Endothelial cell of umbilical vein (primary cell): ENCODE measurements at regions not wholly inside any gene's neighbourhood (a gene's known extent, or its start where the extent isn't known, plus 50 kb on each side); places are given as distances from the start of the nearest gene placed in this dataset.

Experiments
- BruUV-seq: library from RNA; stranded (reverse); fragments of 400-500 nt; replicated peaks from 2 replicates; lab custom pipeline; 2021; lab: Mats Ljungman, UMichigan
- CTCF ChIA-PET: fragments of 300-600, 350-600 bp; sonication (Branson Sonifier 250); formaldehyde crosslinking; loops from one replicate; lab custom pipeline; 2021; ENCODE audit warnings: antibody characterized with exemption, inconsistent platforms; lab: Charles Lee
- POLR2A ChIA-PET: fragments of 300-600, 350-600 bp; sonication (Branson Sonifier 250); formaldehyde crosslinking; loops from one replicate; lab custom pipeline; 2021; ENCODE audit warnings: antibody characterized with exemption, inconsistent platforms; lab: Charles Lee
- DNase-seq: peaks from one replicate; pipeline ENCODE4 v3.0.0-alpha.2; 2011; ENCODE audit warnings: low read depth, low spot score
- FAIRE-seq: peaks from 2 replicates; lab custom pipeline; 2011; peaks lifted over from hg19 to GRCh38; lab: Jason Lieb, UNC
- H2AFZ ChIP-seq: 2 replicates; pipeline ENCODE4 v1.6.0; 2012; ENCODE audit warnings: low read depth, low read length, control low read depth, inconsistent platforms
- H3K27ac ChIP-seq: 2 replicates; pipeline ENCODE4 v1.5.1; 2011; ENCODE audit warnings: low read depth, mild to moderate bottlenecking, control low read depth, low read length, moderate library complexity; ENCODE audit not compliant: insufficient read depth
- H3K27me3 ChIP-seq, 2 experiments: 2 replicates each; pipeline versions ENCODE4 v1.6.0 to v1.6.1; 2011; ENCODE audit warnings: low read length in 2 of 2, mixed read lengths in 1 of 2; ENCODE audit not compliant: control insufficient read depth in 2 of 2, insufficient read depth in 2 of 2
- H3K36me3 ChIP-seq, 2 experiments: 2 replicates in 1 of 2; 3 replicates in 1 of 2; pipeline ENCODE4 v1.5.1; 2011; ENCODE audit warnings: low read length in 2 of 2, mild to moderate bottlenecking in 1 of 2, moderate library complexity in 1 of 2; ENCODE audit not compliant: control insufficient read depth in 2 of 2, insufficient read depth in 2 of 2; ENCODE audit errors: extremely low read depth in 1 of 2
- H3K4me1 ChIP-seq: 3 replicates; pipeline ENCODE4 v1.5.1; 2011; ENCODE audit warnings: mild to moderate bottlenecking, low read length; ENCODE audit not compliant: control insufficient read depth, insufficient read depth; ENCODE audit errors: extremely low read depth
- H3K4me2 ChIP-seq: 2 replicates; pipeline ENCODE4 v1.6.1; 2011; ENCODE audit warnings: low read length, control low read depth, mixed read lengths; ENCODE audit not compliant: insufficient read depth
- H3K4me3 ChIP-seq, 3 experiments: fragments of 200-600 bp in 1 of 3; sonication (generic), shearing (Covaris generic) in 1 of 3; replicated peaks in 1 of 3; 2 replicates each; pipeline ENCODE4 v1.5.1; 2011 to 2016; ENCODE audit warnings: control low read depth in 3 of 3, low read length in 3 of 3, mild to moderate bottlenecking in 2 of 3, inconsistent platforms in 1 of 3, low read depth in 1 of 3, moderate library complexity in 1 of 3; ENCODE audit not compliant: insufficient read depth in 1 of 3
- H3K79me2 ChIP-seq: 2 replicates; pipeline ENCODE4 v1.6.0; 2012; ENCODE audit warnings: low read length, inconsistent platforms; ENCODE audit not compliant: control insufficient read depth, insufficient read depth
- H3K9ac ChIP-seq: replicated peaks from 2 replicates; pipeline ENCODE3; 2011; ENCODE audit warnings: low read length, control low read depth; ENCODE audit not compliant: insufficient read depth; ENCODE audit errors: extremely low read depth
- H3K9me1 ChIP-seq: replicated peaks from 3 replicates; pipeline ENCODE4 v1.6.0; 2011; ENCODE audit warnings: mild to moderate bottlenecking, low read length; ENCODE audit not compliant: control insufficient read depth, insufficient read depth; ENCODE audit errors: extremely low read depth
- H3K9me3 ChIP-seq: replicated peaks from 2 replicates; pipeline ENCODE4 v1.5.1; 2012; ENCODE audit warnings: low read length, inconsistent platforms; ENCODE audit not compliant: control insufficient read depth, insufficient read depth
- H4K20me1 ChIP-seq: replicated peaks from 2 replicates; pipeline ENCODE3; 2011; ENCODE audit warnings: mild to moderate bottlenecking, low read length; ENCODE audit not compliant: control insufficient read depth, insufficient read depth; ENCODE audit errors: extremely low read depth
- FOS ChIP-seq: IDR thresholded peaks from 2 replicates; pipeline ENCODE4 v1.6.1; 2011; ENCODE audit warnings: mild to moderate bottlenecking, low read length, moderate library complexity, borderline replicate concordance; ENCODE audit not compliant: insufficient read depth
- GATA2 ChIP-seq: IDR thresholded peaks from 2 replicates; pipeline ENCODE4 v1.7.0; 2011; ENCODE audit warnings: low read depth, mild to moderate bottlenecking, moderate library complexity, mixed read lengths, low read length; ENCODE audit not compliant: insufficient read length, insufficient read depth
- JUN ChIP-seq: IDR thresholded peaks from 2 replicates; pipeline ENCODE4 v1.6.1; 2011; ENCODE audit warnings: borderline replicate concordance, low read depth; ENCODE audit not compliant: insufficient read length, insufficient read depth
- MYC ChIP-seq: IDR thresholded peaks from one replicate; pipeline ENCODE4 v1.6.1; 2011; ENCODE audit warnings: mild to moderate bottlenecking, low read depth, low read length
- POLR2A ChIP-seq: IDR thresholded peaks from 2 replicates; pipeline ENCODE4 v1.6.1; 2012; ENCODE audit warnings: low read depth, mild to moderate bottlenecking, control low read depth, low read length
- POLR2AphosphoS5 ChIP-seq: IDR thresholded peaks from 2 replicates; pipeline ENCODE4 v1.6.1; 2012; ENCODE audit warnings: low read depth, mild to moderate bottlenecking, control low read depth, low read length, moderate library complexity; ENCODE audit not compliant: insufficient read depth
- dilution Hi-C: fragments of 300-500 bp; cut with MboI; formaldehyde crosslinking; loops from one replicate; pipeline ENCODE4 v1.15.0; 2019; ENCODE audit warnings: low sequenced_read_pairs; ENCODE audit not compliant: extremely low pct_ligation_motif_present
- intact Hi-C: fragments of 100-400 bp; cut with micrococcal nuclease; formaldehyde crosslinking; loops from one replicate; pipeline ENCODE4 v1.10.0; 2022
- TF ChIP-seq, protein P1 (sequence below): IDR thresholded peaks from 2 replicates; pipeline ENCODE4 v1.6.1; 2011; ENCODE audit not compliant: insufficient read depth, insufficient read length

DNA sequence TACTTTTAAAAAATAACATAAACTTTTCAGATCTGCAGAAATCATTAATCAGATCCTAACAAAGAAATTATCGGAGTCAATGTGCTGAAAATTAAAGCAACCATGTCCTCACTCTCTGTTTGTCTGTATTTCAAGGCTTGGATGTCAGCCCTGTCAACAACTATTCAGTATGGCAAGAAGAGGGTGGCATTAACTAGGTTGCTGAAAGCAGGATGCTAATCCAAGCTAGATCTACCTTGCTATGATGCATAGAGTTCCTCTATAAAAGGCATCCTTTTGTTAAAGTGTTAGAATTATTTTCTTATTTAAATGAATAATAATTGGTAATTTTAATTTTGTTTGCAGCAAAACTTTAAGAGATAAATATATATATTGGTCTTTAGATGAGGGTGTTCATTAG lies 800.8 kb downstream of the CDH11 start:
- ChIA-PET POLR2A (no interaction called here), CTCF (no interaction called here)
- Histone ChIP-seq H3K9me3 (no peaks in the 10 kb centered on the region), H3K79me2 (no peaks in the 10 kb centered on the region), H3K36me3 (no peaks in the 10 kb centered on the region), H3K4me1 (no peaks in the 10 kb centered on the region), H3K9me1 (no peaks in the 10 kb centered on the region), H4K20me1 (no peaks in the 10 kb centered on the region), H3K9ac (no peak overlapping the region), H3K4me3 (no peak overlapping the region), H3K4me2 (no peak overlapping the region), H2AFZ (no peak overlapping the region), H3K27me3 (no peaks in the 10 kb centered on the region), H3K27ac (no peak overlapping the region)
- DNase-seq = no peak
- FAIRE-seq = no peak
- intact Hi-C loops (no loop called here), dilution Hi-C loops (no loop called here)
- TF ChIP-seq MYC (no peak), POLR2AphosphoS5 (no peak), GATA2 (no peak), JUN (no peak)
- TF ChIP-seq, protein P1, sequence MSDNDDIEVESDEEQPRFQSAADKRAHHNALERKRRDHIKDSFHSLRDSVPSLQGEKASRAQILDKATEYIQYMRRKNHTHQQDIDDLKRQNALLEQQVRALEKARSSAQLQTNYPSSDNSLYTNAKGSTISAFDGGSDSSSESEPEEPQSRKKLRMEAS = no peak
- no TSS peak for BruUV-seq

DNA sequence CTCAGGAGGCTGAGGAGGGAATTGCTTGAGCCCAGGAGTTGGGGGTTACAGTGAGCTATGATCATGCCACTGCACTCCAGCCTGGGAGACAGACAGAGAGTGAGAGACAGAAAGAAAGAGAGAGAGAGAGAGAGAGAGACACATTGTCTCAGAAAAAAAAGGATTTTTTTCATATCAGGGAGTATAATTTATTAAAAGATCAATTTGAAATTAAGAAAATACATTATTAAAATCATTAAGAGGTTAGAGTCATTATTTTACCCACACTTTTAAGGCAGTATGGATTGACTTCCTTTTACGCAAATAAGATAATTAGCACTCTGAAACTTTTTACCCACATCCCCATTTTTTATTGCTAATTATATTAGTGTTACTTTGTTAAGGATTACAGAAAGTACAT lies 804.3 kb downstream of the CDH11 start:
- dilution Hi-C loops (no loop called here), intact Hi-C loops (no loop called here)
- ChIA-PET POLR2A (no interaction called here), CTCF (no interaction called here)
- no peak for FAIRE-seq
- no TSS peak for BruUV-seq
- Histone ChIP-seq H3K4me3 (no peak overlapping the region), H3K27ac (no peak overlapping the region), H3K9ac (no peak overlapping the region), H3K4me1 (no peaks in the 10 kb centered on the region), H3K9me1 (no peaks in the 10 kb centered on the region), H3K27me3 (no peaks in the 10 kb centered on the region), H3K4me2 (no peak overlapping the region), H2AFZ (no peak overlapping the region), H4K20me1 (no peaks in the 10 kb centered on the region), H3K79me2 (no peaks in the 10 kb centered on the region), H3K9me3 (no peaks in the 10 kb centered on the region), H3K36me3 (no peaks in the 10 kb centered on the region)
- TF ChIP-seq MYC (no peak), GATA2 (no peak), FOS (no peak), POLR2A (no peak), JUN (no peak)
- TF ChIP-seq, protein P1 = no peak
- no peak for DNase-seq
